K562 (cell line): ENCODE measurements at regions not wholly inside any gene's neighbourhood (a gene's known extent, or its start where the extent isn't known, plus 50 kb on each side); places are given as distances from the start of the nearest gene placed in this dataset.

Experiments
- ATAC-seq: fragments of 200-7000 bp; cut with Tn5 transposase; 3 replicates; pipeline ENCODE4 v1.9.1; 2020; ENCODE audit warnings: moderate library complexity
- BruUV-seq: library from RNA; stranded (reverse); fragments of 400-500 nt; replicated peaks from 2 replicates; lab custom pipeline; 2021; lab: Mats Ljungman, UMichigan
- CTCF ChIA-PET: fragments of 300-600 bp; formaldehyde crosslinking; extraction: SDS; loops from one replicate; lab custom pipeline; 2021; ENCODE audit warnings: low intra/inter-chr PET ratio; lab: Yijun Ruan, JAX
- POLR2A ChIA-PET: fragments of 300-600, 350-650 bp; sonication (Branson Sonifier 250); formaldehyde crosslinking; extraction: SDS; loops from one replicate; lab custom pipeline; 2021; ENCODE audit warnings: antibody characterized with exemption, inconsistent platforms; lab: Yijun Ruan, JAX
- DNase-seq, 4 experiments: peaks; one replicate each; pipeline versions ENCODE4 v3.0.0 to v3.0.0-alpha.2; 2011 to 2018; ENCODE audit warnings: low spot score in 3 of 4, mixed read lengths in 3 of 4; ENCODE audit errors: extremely low read depth in 1 of 4
- FAIRE-seq: peaks from 2 replicates; lab custom pipeline; 2011; peaks lifted over from hg19 to GRCh38; lab: Jason Lieb, UNC
- H2AFZ ChIP-seq: 2 replicates; pipeline ENCODE4 v1.6.0; 2011; ENCODE audit warnings: low read depth, low read length, control low read depth, inconsistent platforms
- H3K27ac ChIP-seq: fragments of 200-600 bp; 3 replicates; pipeline ENCODE4 v1.8.0; 2011; ENCODE audit warnings: low read depth, mild to moderate bottlenecking, control low read depth, inconsistent platforms, low read length, moderate library complexity, mixed read lengths; ENCODE audit errors: extremely low read depth
- H3K27me3 ChIP-seq, 2 experiments: fragments of 300-600 bp in 1 of 2; 2 replicates in 1 of 2; 3 replicates in 1 of 2; pipeline versions ENCODE4 v1.6.0 to v1.8.0; 2011; ENCODE audit warnings: inconsistent platforms in 2 of 2, low read length in 2 of 2, mild to moderate bottlenecking in 1 of 2, mixed read lengths in 1 of 2, moderate library complexity in 1 of 2; ENCODE audit not compliant: control insufficient read depth in 2 of 2, insufficient read depth in 2 of 2
- H3K36me3 ChIP-seq: fragments of 300-600 bp; 3 replicates; pipeline ENCODE4 v1.8.0; 2011; ENCODE audit warnings: mild to moderate bottlenecking, low read length, inconsistent platforms; ENCODE audit not compliant: control insufficient read depth, insufficient read depth
- H3K4me1 ChIP-seq, 2 experiments: fragments of 200-600 bp in 1 of 2; replicated peaks in 1 of 2; 2 replicates in 1 of 2; 3 replicates in 1 of 2; pipeline versions ENCODE4 v1.5.1 to v1.8.0; 2011; ENCODE audit warnings: inconsistent platforms in 2 of 2, low read length in 2 of 2, mild to moderate bottlenecking in 1 of 2, mixed read lengths in 1 of 2, moderate library complexity in 1 of 2; ENCODE audit not compliant: control insufficient read depth in 2 of 2, insufficient read depth in 2 of 2
- H3K4me2 ChIP-seq: 2 replicates; pipeline ENCODE4 v1.6.1; 2011; ENCODE audit warnings: low read length, control low read depth, inconsistent platforms, mixed read lengths; ENCODE audit not compliant: insufficient read depth
- H3K4me3 ChIP-seq: fragments of 200-600 bp; sonication (generic), shearing (Covaris generic); 2 replicates; pipeline ENCODE4 v1.5.1; 2016; ENCODE audit warnings: control low read depth, inconsistent platforms
- H3K79me2 ChIP-seq: fragments of 200-600 bp; 3 replicates; pipeline ENCODE4 v1.8.0; 2011; ENCODE audit warnings: low read length, inconsistent platforms; ENCODE audit not compliant: control insufficient read depth, insufficient read depth
- H3K9ac ChIP-seq, 2 experiments: 2 replicates each; pipeline versions ENCODE4 v1.6.0 to v1.6.1; 2011; ENCODE audit warnings: low read depth in 2 of 2, low read length in 2 of 2, control low read depth in 1 of 2, inconsistent platforms in 1 of 2, mild to moderate bottlenecking in 1 of 2, mixed read lengths in 1 of 2; ENCODE audit not compliant: insufficient read depth in 1 of 2
- H3K9me1 ChIP-seq: one replicate; pipeline ENCODE4 v1.6.0; 2011; ENCODE audit warnings: inconsistent platforms, mild to moderate bottlenecking, low read length, moderate library complexity; ENCODE audit not compliant: control insufficient read depth, insufficient read depth
- H3K9me3 ChIP-seq: replicated peaks from 2 replicates; pipeline ENCODE4 v1.5.1; 2011; ENCODE audit warnings: low read depth, low read length, inconsistent platforms; ENCODE audit not compliant: control insufficient read depth, insufficient read depth
- H4K20me1 ChIP-seq: replicated peaks from 2 replicates; pipeline ENCODE4 v1.6.1; 2011; ENCODE audit warnings: low read length, inconsistent platforms, mixed read lengths; ENCODE audit not compliant: control insufficient read depth, insufficient read depth
- CBX1 ChIP-seq: sonication (generic); IDR thresholded peaks from 2 replicates; pipeline ENCODE4 v1.6.1; 2016; ENCODE audit warnings: antibody characterized with exemption, low read depth, mild to moderate bottlenecking
- DIDO1 ChIP-seq: fragments of 450-650 bp; IDR thresholded peaks from 2 replicates; pipeline ENCODE4 v1.6.1; 2016; ENCODE audit warnings: low read depth, missing biosample characterization, missing genetic modification characterization
- ELF4 ChIP-seq: fragments of 450-650 bp; formaldehyde crosslinking; IDR thresholded peaks from 2 replicates; pipeline ENCODE4 v1.4.0; 2022; ENCODE audit warnings: missing genetic modification characterization
- GABPB1 ChIP-seq: sonication (generic); formaldehyde crosslinking; IDR thresholded peaks from 2 replicates; pipeline ENCODE4 v1.8.0; 2022; ENCODE audit warnings: mild to moderate bottlenecking, missing genetic modification reagents
- HIVEP1 ChIP-seq: fragments of 250-450 bp; sonication (Bioruptor Pico); IDR thresholded peaks from 2 replicates; pipeline ENCODE4 v1.4.0; 2020; ENCODE audit warnings: mild to moderate bottlenecking
- MED1 ChIP-seq: sonication (generic); formaldehyde crosslinking; IDR thresholded peaks from 2 replicates; pipeline ENCODE4 v1.8.1; 2023; ENCODE audit warnings: missing genetic modification reagents, borderline replicate concordance
- MEIS2 ChIP-seq: fragments of 450-650 bp; IDR thresholded peaks from 2 replicates; pipeline ENCODE4 v1.6.1; 2014; ENCODE audit warnings: mild to moderate bottlenecking; ENCODE audit not compliant: partially characterized antibody
- NCOR1 ChIP-seq: fragments of 450-650 bp; IDR thresholded peaks from 2 replicates; pipeline ENCODE4 v1.6.1; 2016; ENCODE audit warnings: mild to moderate bottlenecking, moderate library complexity
- OTX1 ChIP-seq: fragments of 450-650 bp; formaldehyde crosslinking; IDR thresholded peaks from 2 replicates; pipeline ENCODE4 v1.4.0; 2022; ENCODE audit warnings: mild to moderate bottlenecking
- RBM15 ChIP-seq: fragments of 200-400 bp; formaldehyde crosslinking; IDR thresholded peaks from 2 replicates; pipeline ENCODE4 v1.6.1; 2018; ENCODE audit warnings: mild to moderate bottlenecking, low read length, moderate library complexity; ENCODE audit not compliant: insufficient read depth
- SNRNP70 ChIP-seq: fragments of 200-400 bp; formaldehyde crosslinking; optimal IDR thresholded peaks from 2 replicates; pipeline ENCODE3; 2017; ENCODE audit warnings: low read depth, low read length
- THRB ChIP-seq: fragments of 450-650 bp; formaldehyde crosslinking; conservative IDR thresholded peaks from 2 replicates; pipeline ENCODE4 v1.4.0; 2022; ENCODE audit warnings: mild to moderate bottlenecking, missing genetic modification characterization
- ZC3H8 ChIP-seq: fragments of 450-650 bp; IDR thresholded peaks from 2 replicates; pipeline ENCODE4 v1.6.1; 2017
- ZNF583 ChIP-seq: fragments of 250-450 bp; sonication (Bioruptor Pico); IDR thresholded peaks from 2 replicates; pipeline ENCODE4 v1.4.0; 2020
- WGBS: fragments of 100-300 bp; shearing (Covaris generic); methylation state at CpG from one replicate; pipeline ENCODE4 v1.1.6; 2016; ENCODE audit warnings: low coverage, mixed read lengths; ENCODE audit not compliant: insufficient coverage; ENCODE audit errors: missing lambda C conversion rate; 5-methylcytosine and 5-hydroxymethylcytosine counted together
- in situ Hi-C: fragments of 300-500 bp; cut with MboI; formaldehyde crosslinking; loops from 4 replicates; pipeline ENCODE4 v1.15.0; 2018; ENCODE audit warnings: inconsistent platforms, mixed read lengths
- intact Hi-C: fragments of 100-400 bp; cut with micrococcal nuclease; formaldehyde crosslinking; loops from 2 replicates; pipeline ENCODE4 v1.14.2; 2022
- TF ChIP-seq, protein P1 (sequence below): fragments of 150-350 bp; IDR thresholded peaks from 2 replicates; pipeline ENCODE4 v1.6.1; 2014; ENCODE audit warnings: low read depth, mild to moderate bottlenecking, low read length, borderline replicate concordance

GRCh38 chr10:65566906-65567305 is 1358.9 kb upstream of the LRRTM3 start:
- H3K27ac ChIP-seq: no peak overlapping the region
- no peak overlapping the region for H3K4me3 ChIP-seq
- in situ Hi-C loops: no loop called here
- no peak overlapping the region for H3K9ac ChIP-seq
- intact Hi-C loops: no loop called here
- H3K4me1 ChIP-seq: no peaks in the 10 kb centered on the region
- ChIA-PET POLR2A (no interaction called here), CTCF (no interaction called here)
- no peaks in the 10 kb centered on the region for H4K20me1 ChIP-seq
- FAIRE-seq (no peak), DNase-seq (no peak), ATAC-seq (no peak)
- no peaks in the 10 kb centered on the region for H3K79me2 ChIP-seq
- no peaks in the 10 kb centered on the region for H3K27me3 ChIP-seq
- no peaks in the 10 kb centered on the region for H3K9me1 ChIP-seq
- TF ChIP-seq CBX1 (no peak), MEIS2 (no peak), OTX1 (CRISPR knock-in tag) (no peak), ELF4 (CRISPR knock-in tag) (no peak), HIVEP1 (no peak), RBM15 (no peak), ZC3H8 (no peak), NCOR1 (no peak), THRB (CRISPR knock-in tag) (no peak), GABPB1 (CRISPR knock-in tag) (no peak), MED1 (CRISPR knock-in tag) (no peak), ZNF583 (CRISPR knock-in tag) (no peak), DIDO1 (tag) (no peak), SNRNP70 (no peak)
- TF ChIP-seq, protein P1, sequence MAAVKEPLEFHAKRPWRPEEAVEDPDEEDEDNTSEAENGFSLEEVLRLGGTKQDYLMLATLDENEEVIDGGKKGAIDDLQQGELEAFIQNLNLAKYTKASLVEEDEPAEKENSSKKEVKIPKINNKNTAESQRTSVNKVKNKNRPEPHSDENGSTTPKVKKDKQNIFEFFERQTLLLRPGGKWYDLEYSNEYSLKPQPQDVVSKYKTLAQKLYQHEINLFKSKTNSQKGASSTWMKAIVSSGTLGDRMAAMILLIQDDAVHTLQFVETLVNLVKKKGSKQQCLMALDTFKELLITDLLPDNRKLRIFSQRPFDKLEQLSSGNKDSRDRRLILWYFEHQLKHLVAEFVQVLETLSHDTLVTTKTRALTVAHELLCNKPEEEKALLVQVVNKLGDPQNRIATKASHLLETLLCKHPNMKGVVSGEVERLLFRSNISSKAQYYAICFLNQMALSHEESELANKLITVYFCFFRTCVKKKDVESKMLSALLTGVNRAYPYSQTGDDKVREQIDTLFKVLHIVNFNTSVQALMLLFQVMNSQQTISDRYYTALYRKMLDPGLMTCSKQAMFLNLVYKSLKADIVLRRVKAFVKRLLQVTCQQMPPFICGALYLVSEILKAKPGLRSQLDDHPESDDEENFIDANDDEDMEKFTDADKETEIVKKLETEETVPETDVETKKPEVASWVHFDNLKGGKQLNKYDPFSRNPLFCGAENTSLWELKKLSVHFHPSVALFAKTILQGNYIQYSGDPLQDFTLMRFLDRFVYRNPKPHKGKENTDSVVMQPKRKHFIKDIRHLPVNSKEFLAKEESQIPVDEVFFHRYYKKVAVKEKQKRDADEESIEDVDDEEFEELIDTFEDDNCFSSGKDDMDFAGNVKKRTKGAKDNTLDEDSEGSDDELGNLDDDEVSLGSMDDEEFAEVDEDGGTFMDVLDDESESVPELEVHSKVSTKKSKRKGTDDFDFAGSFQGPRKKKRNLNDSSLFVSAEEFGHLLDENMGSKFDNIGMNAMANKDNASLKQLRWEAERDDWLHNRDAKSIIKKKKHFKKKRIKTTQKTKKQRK: no peak
- no peaks in the 10 kb centered on the region for H3K36me3 ChIP-seq
- WGBS: 0% methylated on average over 2 of the region's 2 CpGs
- H2AFZ ChIP-seq: no peak overlapping the region
- no TSS peak for BruUV-seq
- no peaks in the 10 kb centered on the region; the same call in 1 of the 2 replicates for H3K9me3 ChIP-seq
- H3K4me2 ChIP-seq: no peak overlapping the region
